HG03354 (cell line): ENCODE measurements at regions not wholly inside any gene's neighbourhood (a gene's known extent, or its start where the extent isn't known, plus 50 kb on each side); places are given as distances from the start of the nearest gene placed in this dataset.

Experiments used
- ATAC-seq: cut with Tn5 transposase; IDR thresholded peaks from one replicate; pipeline ENCODE4 v1.9.1; 2021; ENCODE audit warnings: mild to moderate bottlenecking; ENCODE audit not compliant: unreplicated experiment, poor library complexity, severe bottlenecking

- no peak for ATAC-seq
These were observed 393.4 kb downstream of the HAPSTR1 start for GRCh38 chr16:9484881-9485280.

- ATAC-seq: no peak
These were observed 398.5 kb downstream of the HAPSTR1 start for GRCh38 chr16:9489835-9490467.

GRCh38 chr16:9495824-9496223 is 404.4 kb downstream of the HAPSTR1 start:
- no peak for ATAC-seq

- ATAC-seq: no peak
These were observed 406.3 kb downstream of the HAPSTR1 start for GRCh38 chr16:9497750-9498149.

- no peak for ATAC-seq
These were observed 408.6 kb downstream of the HAPSTR1 start for GRCh38 chr16:9499941-9500593.

- ATAC-seq: no peak
These were observed 409.4 kb downstream of the HAPSTR1 start for GRCh38 chr16:9500872-9501271.

GRCh38 chr16:9503251-9503984 is 412.0 kb downstream of the HAPSTR1 start:
- no peak for ATAC-seq

- no peak for ATAC-seq
These were observed 417.0 kb downstream of the HAPSTR1 start for GRCh38 chr16:9508328-9508936.

GRCh38 chr16:9509663-9510062 is 418.2 kb downstream of the HAPSTR1 start:
- ATAC-seq: no peak

GRCh38 chr16:9511389-9511788 is 419.9 kb downstream of the HAPSTR1 start:
- no peak for ATAC-seq

- no peak for ATAC-seq
These were observed 425.0 kb downstream of the HAPSTR1 start for GRCh38 chr16:9516444-9516843.

GRCh38 chr16:9518051-9518450 is 426.6 kb downstream of the HAPSTR1 start:
- no peak for ATAC-seq

GRCh38 chr16:9518581-9518980 is 427.1 kb downstream of the HAPSTR1 start:
- ATAC-seq: no peak

- ATAC-seq: no peak
These were observed 430.4 kb downstream of the HAPSTR1 start for GRCh38 chr16:9521749-9522370.

- ATAC-seq: no peak
These were observed 431.2 kb downstream of the HAPSTR1 start for GRCh38 chr16:9522614-9523013.

GRCh38 chr16:9523994-9524393 is 432.6 kb downstream of the HAPSTR1 start:
- ATAC-seq: no peak

- ATAC-seq: no peak
These were observed 433.6 kb downstream of the HAPSTR1 start for GRCh38 chr16:9525037-9525436.

GRCh38 chr16:9526791-9527190 is 435.3 kb downstream of the HAPSTR1 start:
- ATAC-seq: no peak

- ATAC-seq: no peak
These were observed 436.5 kb downstream of the HAPSTR1 start for GRCh38 chr16:9527976-9528375.

- no peak for ATAC-seq
These were observed 437.2 kb downstream of the HAPSTR1 start for GRCh38 chr16:9528511-9529079.
